Mesothelial cell of epicardium (in vitro differentiated cells): ENCODE measurements at regions not wholly inside any gene's neighbourhood (a gene's known extent, or its start where the extent isn't known, plus 50 kb on each side); places are given as distances from the start of the nearest gene placed in this dataset.

ENCODE experiments used
- DNase-seq, 2 experiments: peaks; one replicate each; pipeline ENCODE4 v3.0.0; 2021; ENCODE audit warnings: low spot score in 2 of 2; ENCODE audit not compliant: unreplicated experiment in 2 of 2
- H3K27ac Mint-ChIP-seq: 2 replicates; pipeline ENCODE4 v1.8.0; 2021; ENCODE audit warnings: mixed read lengths
- H3K27me3 Mint-ChIP-seq: 2 replicates; pipeline ENCODE4 v1.8.0; 2021; ENCODE audit warnings: low read depth, mixed read lengths
- H3K36me3 Mint-ChIP-seq: 2 replicates; pipeline ENCODE4 v1.8.0; 2021; ENCODE audit warnings: mixed read lengths
- H3K4me1 Mint-ChIP-seq: 2 replicates; pipeline ENCODE4 v1.8.0; 2021; ENCODE audit warnings: mixed read lengths
- H3K4me3 Mint-ChIP-seq: 2 replicates; pipeline ENCODE4 v1.8.0; 2021; ENCODE audit warnings: mild to moderate bottlenecking, moderate library complexity, mixed read lengths
- H3K9me3 Mint-ChIP-seq: 2 replicates; pipeline ENCODE4 v1.8.0; 2021; ENCODE audit warnings: mixed read lengths
- CTCF ChIP-seq: fragments of 200-600 bp; sonication (generic); IDR thresholded peaks from one replicate; pipeline ENCODE4 v1.5.0; 2021; ENCODE audit warnings: antibody characterized with exemption; ENCODE audit not compliant: unreplicated experiment

GRCh38 chr10:107391901-107392300, 227.4 kb upstream of the SORCS1 start:
- Mint-ChIP-seq H3K4me3 (no peak overlapping the region), H3K36me3 (no peaks in the 10 kb centered on the region), H3K9me3 (no peaks in the 10 kb centered on the region), H3K4me1 (no peaks in the 10 kb centered on the region), H3K27me3 (peaks cover 31% of the 10 kb centered on the region), H3K27ac (no peak overlapping the region)
- TF ChIP-seq CTCF, result no peak
- DNase-seq, result no peak

- Mint-ChIP-seq H3K36me3 (no peaks in the 10 kb centered on the region), H3K27me3 (peaks cover 33% of the 10 kb centered on the region), H3K4me1 (no peaks in the 10 kb centered on the region), H3K27ac (no peak overlapping the region), H3K9me3 (no peaks in the 10 kb centered on the region), H3K4me3 (no peak overlapping the region)
- TF ChIP-seq CTCF, result no peak
- DNase-seq, result no peak
Observed at GRCh38 chr10:107390563-107390962, 226.1 kb upstream of the SORCS1 start.

GRCh38 chr10:107383357-107383756, 218.9 kb upstream of the SORCS1 start:
- peaks cover 12% of the 10 kb centered on the region for H3K27me3 Mint-ChIP-seq

GRCh38 chr10:107379601-107380000, 215.1 kb upstream of the SORCS1 start:
- no peaks in the 10 kb centered on the region for H3K9me3 Mint-ChIP-seq
- no peak for DNase-seq
- no peaks in the 10 kb centered on the region for H3K36me3 Mint-ChIP-seq
- no peak overlapping the region for H3K4me3 Mint-ChIP-seq
- H3K4me1 Mint-ChIP-seq, result no peaks in the 10 kb centered on the region
- H3K27me3 Mint-ChIP-seq, result peaks cover 2% of the 10 kb centered on the region
- TF ChIP-seq CTCF, result no peak
- no peak overlapping the region for H3K27ac Mint-ChIP-seq

More at GRCh38 chr10:107383357-107383756, 218.9 kb upstream of the SORCS1 start:
- no peaks in the 10 kb centered on the region for H3K4me1 Mint-ChIP-seq
- no peak overlapping the region for H3K4me3 Mint-ChIP-seq
- DNase-seq, result no peak
- H3K36me3 Mint-ChIP-seq, result no peaks in the 10 kb centered on the region
- H3K9me3 Mint-ChIP-seq, result no peaks in the 10 kb centered on the region
- H3K27ac Mint-ChIP-seq, result no peak overlapping the region
- TF ChIP-seq CTCF, result no peak

- H3K27ac Mint-ChIP-seq, result no peak overlapping the region
- no peaks in the 10 kb centered on the region for H3K27me3 Mint-ChIP-seq
- H3K9me3 Mint-ChIP-seq, result no peaks in the 10 kb centered on the region
- H3K36me3 Mint-ChIP-seq, result no peaks in the 10 kb centered on the region
- no peak for TF ChIP-seq CTCF
- no peak overlapping the region for H3K4me3 Mint-ChIP-seq
- no peak for DNase-seq
- H3K4me1 Mint-ChIP-seq, result no peaks in the 10 kb centered on the region
Observed at GRCh38 chr10:107371801-107372200, 207.3 kb upstream of the SORCS1 start.

GRCh38 chr10:107364872-107365271, 200.4 kb upstream of the SORCS1 start:
- Mint-ChIP-seq H3K4me3 (no peak overlapping the region), H3K9me3 (no peaks in the 10 kb centered on the region), H3K27ac (no peak overlapping the region), H3K27me3 (peaks cover 3% of the 10 kb centered on the region), H3K36me3 (no peaks in the 10 kb centered on the region), H3K4me1 (no peaks in the 10 kb centered on the region)
- no peak for DNase-seq
- no peak for TF ChIP-seq CTCF
